NCI-H460 (cell line): ENCODE measurements at regions not wholly inside any gene's neighbourhood (a gene's known extent, or its start where the extent isn't known, plus 50 kb on each side); places are given as distances from the start of the nearest gene placed in this dataset.

Experiments
- DNase-seq: peaks from one replicate; pipeline ENCODE4 v3.0.0-alpha.2; 2016; ENCODE audit warnings: low read depth; ENCODE audit errors: extremely low read depth

GRCh38 chr2:11096591-11096990 is 58.7 kb upstream of the SLC66A3 start:
- no peak for DNase-seq

GRCh38 chr2:11097038-11097720 is 58.1 kb upstream of the SLC66A3 start:
- DNase-seq = no peak

- DNase-seq = no peak
Observed at GRCh38 chr2:11097854-11098387, 57.3 kb upstream of the SLC66A3 start.

- DNase-seq = no peak
Observed at GRCh38 chr2:11099122-11100065, 55.9 kb upstream of the SLC66A3 start.

- no peak for DNase-seq
Observed at GRCh38 chr2:11100130-11100529, 55.1 kb upstream of the SLC66A3 start.

GRCh38 chr2:11100976-11101375 is 54.3 kb upstream of the SLC66A3 start:
- DNase-seq = no peak

- DNase-seq = no peak
Observed at GRCh38 chr2:11101430-11101829, 53.8 kb upstream of the SLC66A3 start.

- DNase-seq = no peak
Observed at GRCh38 chr2:11102466-11102865, 52.8 kb upstream of the SLC66A3 start.

GRCh38 chr2:11102956-11103860 is 52.1 kb upstream of the SLC66A3 start:
- DNase-seq = no peak

GRCh38 chr2:11103984-11104793 is 51.1 kb upstream of the SLC66A3 start:
- no peak for DNase-seq

- DNase-seq = no peak
Observed at GRCh38 chr2:11104794-11105660, 50.2 kb upstream of the SLC66A3 start.
